SU-DHL-6 (cell line): ENCODE measurements at regions not wholly inside any gene's neighbourhood (a gene's known extent, or its start where the extent isn't known, plus 50 kb on each side); places are given as distances from the start of the nearest gene placed in this dataset.

Experiments
- H2AFZ ChIP-seq: fragments of 200-600 bp; sonication (generic); 2 replicates; pipeline ENCODE4 v1.6.1; 2014; ENCODE audit warnings: low read depth, mild to moderate bottlenecking, moderate library complexity, mixed read lengths, antibody characterized with exemption, low read length; ENCODE audit not compliant: severe bottlenecking
- H3F3A ChIP-seq: fragments of 200-600 bp; shearing (Covaris generic); 2 replicates; pipeline ENCODE4 v1.6.0; 2016; ENCODE audit warnings: antibody characterized with exemption, mild to moderate bottlenecking; ENCODE audit not compliant: insufficient read depth
- H3K27ac ChIP-seq: fragments of 200-600 bp; sonication (generic); 2 replicates; pipeline ENCODE4 v1.5.1; 2016; ENCODE audit warnings: low read depth, mild to moderate bottlenecking, low read length, moderate library complexity, mixed read lengths
- H3K27me3 ChIP-seq: fragments of 200-600 bp; sonication (generic), shearing (Covaris generic); 2 replicates; pipeline ENCODE4 v1.6.0; 2014; ENCODE audit warnings: mild to moderate bottlenecking, low read length
- H3K36me3 ChIP-seq: fragments of 200-600 bp; sonication (generic); 2 replicates; pipeline ENCODE4 v1.6.1; 2014; ENCODE audit warnings: mild to moderate bottlenecking, low read length, mixed read lengths
- H3K4me2 ChIP-seq: fragments of 300-600, 200-600 bp; shearing (Covaris generic), sonication (generic); 2 replicates; pipeline ENCODE4 v1.6.0; 2014; ENCODE audit warnings: low read length, low read depth, mild to moderate bottlenecking; ENCODE audit not compliant: poor library complexity, severe bottlenecking
- H3K4me3 ChIP-seq: fragments of 200-600 bp; sonication (generic); 2 replicates; pipeline ENCODE4 v1.5.1; 2014; ENCODE audit warnings: antibody characterized with exemption, low read length, mild to moderate bottlenecking, mixed read lengths; ENCODE audit not compliant: insufficient read depth, poor library complexity, severe bottlenecking
- H3K79me2 ChIP-seq: fragments of 200-600 bp; sonication (generic); 2 replicates; pipeline ENCODE4 v1.6.1; 2014; ENCODE audit warnings: mild to moderate bottlenecking, low read length, moderate library complexity; ENCODE audit not compliant: insufficient read depth
- H3K9ac ChIP-seq: fragments of 200-600 bp; sonication (generic); 2 replicates; pipeline ENCODE4 v1.7.0; 2014; ENCODE audit warnings: mild to moderate bottlenecking, low read length
- H3K9me2 ChIP-seq: fragments of 200-600 bp; sonication (generic); replicated peaks from 2 replicates; pipeline ENCODE4 v1.6.1; 2014; ENCODE audit warnings: low read length; ENCODE audit not compliant: insufficient read depth
- H3K9me3 ChIP-seq: fragments of 200-600 bp; sonication (generic); 2 replicates; pipeline ENCODE4 v1.6.1; 2014; ENCODE audit warnings: low read length, mixed read lengths; ENCODE audit not compliant: insufficient read depth
- H4K20me1 ChIP-seq: fragments of 200-600 bp; sonication (generic); 2 replicates; pipeline ENCODE4 v1.6.1; 2014; ENCODE audit warnings: low read depth, mild to moderate bottlenecking, antibody characterized with exemption, low read length, moderate library complexity, mixed read lengths
- CTCF ChIP-seq: fragments of 200-600 bp; sonication (generic); IDR thresholded peaks from one replicate; pipeline ENCODE4 v1.5.1; 2017; ENCODE audit warnings: antibody characterized with exemption, mild to moderate bottlenecking, low read length, moderate library complexity; ENCODE audit not compliant: insufficient read depth, poor library complexity, severe bottlenecking
- EZH2phosphoT487 ChIP-seq: fragments of 200-600 bp; sonication (generic), shearing (Covaris generic); conservative IDR thresholded peaks from 2 replicates; pipeline ENCODE4 v1.6.1; 2018; ENCODE audit warnings: mild to moderate bottlenecking, antibody characterized with exemption, low read length, moderate library complexity, mixed read lengths

GRCh38 chr1:221343136-221343535, 398.8 kb downstream of the DUSP10 start:
- Histone ChIP-seq H4K20me1 (no peaks in the 10 kb centered on the region), H2AFZ (no peak overlapping the region), H3K9me3 (no peaks in the 10 kb centered on the region), H3F3A (no peaks in the 10 kb centered on the region), H3K27me3 (no peaks in the 10 kb centered on the region), H3K9ac (no peak overlapping the region), H3K27ac (no peak overlapping the region), H3K4me2 (no peak overlapping the region), H3K4me3 (no peak overlapping the region), H3K79me2 (no peaks in the 10 kb centered on the region), H3K36me3 (no peaks in the 10 kb centered on the region), H3K9me2 (0 out of 2 replicates have a peak, but pooled peaks cover 2% of the 10 kb centered on the region)
- TF ChIP-seq EZH2phosphoT487 (no peak), CTCF (no peak)

- no peak overlapping the region for H2AFZ ChIP-seq
- no peak overlapping the region for H3K4me3 ChIP-seq
- H3K79me2 ChIP-seq: no peaks in the 10 kb centered on the region
- H3K27me3 ChIP-seq: no peaks in the 10 kb centered on the region
- H3K27ac ChIP-seq: no peak overlapping the region
- no peak overlapping the region for H3K4me2 ChIP-seq
- H3K9me2 ChIP-seq: 0 out of 2 replicates have a peak, but pooled peaks cover 2% of the 10 kb centered on the region
- TF ChIP-seq EZH2phosphoT487 (no peak), CTCF (no peak)
- H4K20me1 ChIP-seq: no peaks in the 10 kb centered on the region
- H3K9ac ChIP-seq: no peak overlapping the region
- H3K9me3 ChIP-seq: no peaks in the 10 kb centered on the region
- H3F3A ChIP-seq: no peaks in the 10 kb centered on the region
- H3K36me3 ChIP-seq: no peaks in the 10 kb centered on the region
Observed at GRCh38 chr1:221343607-221344006, 398.3 kb downstream of the DUSP10 start.

- H3K27me3 ChIP-seq: no peaks in the 10 kb centered on the region
- H3K4me3 ChIP-seq: no peak overlapping the region
- no peak overlapping the region for H3K27ac ChIP-seq
- no peaks in the 10 kb centered on the region for H3K79me2 ChIP-seq
- H3K9me2 ChIP-seq: no peaks in the 10 kb centered on the region
- no peak overlapping the region for H3K9ac ChIP-seq
- no peak overlapping the region for H3K4me2 ChIP-seq
- H2AFZ ChIP-seq: no peak overlapping the region
- no peak for TF ChIP-seq CTCF
- no peak for TF ChIP-seq EZH2phosphoT487
- H3K9me3 ChIP-seq: no peaks in the 10 kb centered on the region
- H4K20me1 ChIP-seq: no peaks in the 10 kb centered on the region
- no peaks in the 10 kb centered on the region for H3F3A ChIP-seq
- no peaks in the 10 kb centered on the region for H3K36me3 ChIP-seq
Observed at GRCh38 chr1:221344693-221345092, 397.2 kb downstream of the DUSP10 start.
